ENCODE measurements at regions not wholly inside any gene's neighbourhood (a gene's known extent, or its start where the extent isn't known, plus 50 kb on each side); places are given as distances from the start of the nearest gene placed in this dataset.

DNA sequence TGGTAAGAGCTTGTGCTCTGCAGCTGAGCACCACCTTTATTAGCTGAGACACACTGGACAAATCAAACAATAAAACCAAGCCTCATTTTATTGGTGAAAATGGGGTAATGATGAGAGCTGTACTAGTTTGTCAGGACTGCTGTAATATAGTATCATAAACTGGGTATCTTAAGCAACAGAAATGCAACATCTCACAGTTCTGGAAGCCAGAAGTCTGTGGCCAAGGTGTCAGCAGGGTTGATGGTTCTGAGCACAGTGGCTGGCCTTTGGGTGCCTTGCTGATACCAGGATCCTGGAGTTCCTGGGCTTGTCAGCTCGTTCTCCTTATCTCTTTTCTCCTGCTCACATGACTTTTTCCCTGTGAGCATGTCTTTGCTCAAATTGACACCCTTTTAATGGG is 513.1 kb downstream of the IRX1 start:
- DNase-seq (ENCODE audit: low read depth in 2 of 2): no peak

- DNase-seq (ENCODE audit: low read depth in 2 of 2): no peak
Observed at GRCh38 chr5:4113426-4113825, 517.8 kb downstream of the IRX1 start.

- DNase-seq (ENCODE audit: low read depth in 2 of 2): no peak
Observed at GRCh38 chr5:4113905-4114304, 518.3 kb downstream of the IRX1 start.

- DNase-seq (ENCODE audit: low read depth in 2 of 2): no peak
Observed at GRCh38 chr5:4114452-4114851, 518.8 kb downstream of the IRX1 start.

GRCh38 chr5:4116834-4117233 is 521.2 kb downstream of the IRX1 start:
- DNase-seq (ENCODE audit: low read depth in 2 of 2): no peak

GRCh38 chr5:4124221-4124970 is 528.8 kb downstream of the IRX1 start:
- DNase-seq (ENCODE audit: low read depth in 2 of 2): no peak

GRCh38 chr5:4128994-4129393 is 533.4 kb downstream of the IRX1 start:
- no peak for DNase-seq (ENCODE audit: low read depth in 2 of 2)

DNA sequence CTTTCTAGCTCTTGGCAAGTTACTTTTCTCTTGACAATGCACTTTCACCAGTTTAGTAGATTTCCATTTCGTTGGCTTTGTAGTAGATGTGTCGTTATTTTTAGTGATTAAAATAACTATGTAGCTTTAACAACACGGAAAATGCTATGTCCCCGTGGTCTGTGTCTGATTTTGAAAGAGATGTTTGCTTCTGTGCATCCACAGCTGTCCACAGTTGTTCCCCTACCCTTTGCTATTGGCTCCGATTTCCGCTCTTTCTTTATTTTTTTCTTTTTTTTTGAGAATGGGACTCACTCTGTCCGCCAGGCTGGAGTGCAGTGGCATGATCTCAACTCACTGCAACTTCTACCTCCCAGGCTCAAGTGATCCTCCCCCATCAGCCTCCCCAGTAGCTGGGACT is 533.9 kb downstream of the IRX1 start:
- no peak for DNase-seq (ENCODE audit: low read depth in 2 of 2)

GRCh38 chr5:4130819-4131218 is 535.2 kb downstream of the IRX1 start:
- DNase-seq (ENCODE audit: low read depth in 2 of 2): no peak

DNA sequence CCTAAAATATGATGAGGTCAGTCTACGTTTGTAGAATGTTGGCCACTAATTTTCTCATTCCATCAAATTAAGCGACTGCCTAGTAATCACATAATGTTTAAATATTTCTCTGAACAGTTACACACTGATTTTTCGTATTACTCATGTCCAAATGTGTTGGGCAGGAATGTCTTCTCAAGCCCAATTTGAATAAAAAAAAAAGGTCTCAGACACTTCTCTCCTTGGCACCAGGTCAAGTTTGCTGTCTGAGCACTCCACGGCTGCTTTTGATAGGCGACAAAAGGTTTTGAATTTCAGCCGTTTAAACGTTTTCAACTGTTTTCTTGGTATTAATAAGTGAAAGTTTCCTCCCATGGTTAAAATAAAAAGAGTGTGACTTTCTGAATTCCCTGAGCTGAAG is 542.1 kb downstream of the IRX1 start:
- no peak for DNase-seq (ENCODE audit: low read depth in 2 of 2)

- no peak for DNase-seq (ENCODE audit: low read depth in 2 of 2)
Observed at GRCh38 chr5:4142842-4143241, 547.2 kb downstream of the IRX1 start.

DNA sequence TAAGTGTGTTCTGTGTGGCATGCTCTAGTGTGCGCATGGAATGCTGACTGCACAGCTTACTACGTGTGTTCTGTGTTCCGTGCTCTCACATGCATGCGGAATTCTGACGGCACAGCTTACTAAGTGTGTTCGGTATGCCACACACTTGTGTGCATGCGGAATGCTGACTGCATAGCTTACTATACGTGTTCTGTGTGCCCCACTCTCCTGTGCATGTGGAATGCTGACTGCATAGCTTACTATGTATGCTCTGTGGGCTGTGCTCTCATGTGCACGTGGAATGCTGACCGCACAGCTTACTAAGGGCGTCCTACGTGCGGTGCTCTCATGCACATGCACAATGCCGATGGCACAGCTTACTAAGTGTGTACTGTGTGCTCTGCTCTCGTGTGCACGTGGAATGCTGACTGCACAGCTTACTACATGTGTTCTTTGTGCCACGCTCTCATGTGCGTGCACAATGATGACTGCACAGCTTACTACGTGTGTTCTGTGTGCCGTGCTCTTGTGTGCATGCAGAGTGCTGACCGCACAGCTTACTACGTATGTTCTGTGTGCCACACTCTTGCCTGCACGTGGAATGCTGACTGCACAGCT is 548.9 kb downstream of the IRX1 start:
- no peak for DNase-seq (ENCODE audit: low read depth in 2 of 2)

DNA sequence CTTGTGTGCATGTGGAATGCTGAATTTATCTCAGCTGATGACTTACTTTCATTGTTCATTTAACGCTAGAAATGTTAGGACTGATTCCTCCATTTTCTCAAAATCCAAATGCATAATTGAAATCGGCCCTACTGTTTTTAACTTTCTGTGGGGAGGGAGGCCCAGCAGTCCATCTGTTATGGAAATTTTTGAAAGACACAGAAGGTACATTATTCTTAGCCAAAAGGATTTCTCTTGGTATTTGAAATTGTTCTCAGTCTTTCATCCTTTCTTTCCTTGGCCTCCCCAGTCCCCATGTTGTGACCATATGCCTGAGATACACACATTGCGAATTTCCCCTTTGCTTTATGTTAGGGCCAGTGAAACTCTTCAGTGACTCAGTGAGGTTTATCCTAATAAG is 549.9 kb downstream of the IRX1 start:
- no peak for DNase-seq (ENCODE audit: low read depth in 2 of 2)

GRCh38 chr5:4148009-4148408 is 552.4 kb downstream of the IRX1 start:
- no peak for DNase-seq (ENCODE audit: low read depth in 2 of 2)

DNA sequence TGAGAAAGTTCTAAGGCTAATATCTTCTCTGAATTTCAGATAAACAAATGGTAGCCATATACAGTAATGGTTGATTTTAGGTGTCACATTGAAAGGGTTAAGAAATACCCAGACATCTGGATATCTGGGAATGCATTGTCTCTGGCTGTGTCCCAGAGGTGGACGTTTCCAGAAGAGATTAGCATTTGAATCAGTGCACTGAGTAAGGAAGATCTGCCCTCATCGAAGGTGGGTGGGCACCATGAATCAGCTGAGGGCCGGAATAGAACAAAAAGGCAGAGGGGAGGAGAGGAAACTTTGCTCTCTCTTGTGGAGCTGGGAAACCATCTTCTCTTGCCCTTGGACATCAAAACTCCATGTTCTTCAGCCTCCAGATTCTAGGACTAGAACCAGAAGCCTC is 554.4 kb downstream of the IRX1 start:
- DNase-seq (ENCODE audit: low read depth in 2 of 2): no peak

GRCh38 chr5:4156153-4156552 is 560.5 kb downstream of the IRX1 start:
- no peak for DNase-seq (ENCODE audit: low read depth in 2 of 2)

DNA sequence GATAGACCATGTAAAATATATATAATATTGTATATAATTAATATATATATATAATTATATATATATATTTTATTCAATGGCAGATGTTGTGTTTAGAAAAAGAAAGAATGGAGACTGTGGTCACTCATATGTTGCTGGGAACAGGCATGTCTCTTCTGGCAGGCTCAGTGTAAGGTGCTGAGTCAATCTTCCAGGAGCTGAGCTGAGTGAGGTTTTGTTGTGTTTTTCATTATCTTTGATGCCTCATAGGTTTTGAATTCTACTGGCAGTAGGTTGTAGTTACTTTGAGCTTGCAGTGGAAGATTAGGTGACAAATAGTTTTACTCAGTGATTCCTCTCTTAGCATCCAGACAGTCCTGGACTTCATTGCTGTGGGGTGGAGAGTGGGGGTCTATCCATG is 561.3 kb downstream of the IRX1 start:
- no peak for DNase-seq (ENCODE audit: low read depth in 2 of 2)

- DNase-seq (ENCODE audit: low read depth in 2 of 2): no peak
Observed at GRCh38 chr5:4158750-4159447, 563.3 kb downstream of the IRX1 start.

DNA sequence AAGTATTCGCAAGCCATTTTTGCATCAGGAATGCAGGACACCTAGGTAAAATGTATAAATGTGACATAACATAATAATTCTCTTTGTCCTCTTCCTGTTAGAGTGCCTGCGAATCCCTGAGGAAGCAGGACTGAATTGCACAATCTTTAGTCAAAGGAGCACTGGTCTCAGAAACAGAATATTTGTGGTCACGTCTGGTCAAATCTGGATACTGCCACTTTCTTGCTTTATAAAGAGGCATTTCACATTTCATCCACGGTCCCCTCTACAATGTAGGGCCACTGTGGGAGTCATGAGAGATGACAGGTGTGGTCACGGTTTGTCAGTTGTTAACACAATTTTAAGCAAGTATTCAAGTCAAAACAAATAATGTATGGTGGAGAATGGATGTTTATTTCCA is 564.0 kb downstream of the IRX1 start:
- no peak for DNase-seq (ENCODE audit: low read depth in 2 of 2)

GRCh38 chr5:4164167-4164566 is 568.5 kb downstream of the IRX1 start:
- DNase-seq (ENCODE audit: low read depth in 2 of 2): no peak

DNA sequence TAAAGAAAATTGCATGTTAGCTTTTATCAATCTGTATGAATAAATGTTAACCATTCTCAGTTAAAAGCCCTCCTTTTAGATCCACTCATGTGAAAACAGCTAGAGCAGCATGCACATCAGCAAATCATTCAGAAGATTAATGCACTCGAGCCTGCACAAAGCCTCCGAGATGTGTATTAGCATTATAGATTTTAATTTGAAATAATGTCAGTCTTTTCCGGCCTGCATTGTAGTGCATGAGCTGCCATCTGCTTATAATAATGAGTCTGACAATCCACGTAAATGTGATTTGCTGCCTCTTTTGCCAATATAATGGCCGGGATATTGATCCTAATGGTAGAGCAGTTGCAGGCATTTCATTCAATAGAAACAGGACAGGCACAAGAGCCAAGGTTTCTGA is 585.1 kb downstream of the IRX1 start:
- DNase-seq (ENCODE audit: low read depth in 2 of 2): no peak

- no peak for DNase-seq (ENCODE audit: low read depth in 2 of 2)
Observed at GRCh38 chr5:4182144-4182543, 586.5 kb downstream of the IRX1 start.

DNA sequence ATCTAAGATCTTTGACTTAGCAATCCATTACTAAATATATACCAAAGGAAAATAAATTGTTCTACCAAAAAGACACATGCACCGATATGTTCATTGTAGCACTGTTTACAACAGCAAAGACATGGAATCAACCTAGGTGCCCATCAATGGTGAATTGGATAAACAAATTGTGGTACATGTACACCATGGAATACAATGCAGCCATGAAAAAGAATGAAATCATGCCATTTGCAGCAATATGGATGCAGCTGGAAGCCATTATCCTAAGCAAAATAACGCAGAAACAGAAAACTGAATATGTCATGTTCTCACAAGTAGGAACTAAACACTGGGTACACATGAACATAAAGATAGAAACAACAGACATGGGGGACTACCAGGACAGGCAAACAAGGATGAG is 589.5 kb downstream of the IRX1 start:
- DNase-seq (ENCODE audit: low read depth in 2 of 2): no peak
